Natural killer cell (primary cell): ENCODE measurements at regions not wholly inside any gene's neighbourhood (a gene's known extent, or its start where the extent isn't known, plus 50 kb on each side); places are given as distances from the start of the nearest gene placed in this dataset.

Experiments used
- ATAC-seq, 3 donors: fragments of 150-1000 bp in 2 of 3; fragments of 200-7000 bp in 1 of 3; cut with Tn5 transposase; 1 replicate in 1 of 3; 2 replicates in 2 of 3; pipeline ENCODE4 v1.10.0; 2021; ENCODE audit warnings: mild to moderate bottlenecking in 2 of 3, moderate library complexity in 2 of 3
- DNase-seq, 2 donors: peaks; one replicate each; pipeline versions ENCODE4 v3.0.0 to v3.0.0-alpha.2; 2013 to 2021; ENCODE audit warnings: mixed read lengths in 1 of 2
- H3K27ac ChIP-seq: one replicate; pipeline ENCODE4 v1.5.1; 2013; ENCODE audit warnings: mild to moderate bottlenecking, low read length
- H3K27me3 ChIP-seq: one replicate; pipeline ENCODE4 v1.6.1; 2013; ENCODE audit warnings: low read length; ENCODE audit not compliant: control insufficient read depth, insufficient read depth
- H3K36me3 ChIP-seq: one replicate; pipeline ENCODE4 v1.6.1; 2013; ENCODE audit warnings: low read length; ENCODE audit not compliant: control insufficient read depth, insufficient read depth
- H3K4me1 ChIP-seq: one replicate; pipeline ENCODE4 v1.6.1; 2013; ENCODE audit warnings: low read length; ENCODE audit not compliant: control insufficient read depth, insufficient read depth
- H3K4me3 ChIP-seq: one replicate; pipeline ENCODE4 v1.5.1; 2013; ENCODE audit warnings: low read length
- H3K9me3 ChIP-seq: one replicate; pipeline ENCODE4 v1.6.1; 2013; ENCODE audit warnings: low read length; ENCODE audit not compliant: control insufficient read depth, insufficient read depth
- H3K27ac Mint-ChIP-seq, 2 donors: one replicate each; pipeline ENCODE4 v1.8.0; 2022; ENCODE audit warnings: mild to moderate bottlenecking in 2 of 2, mixed read lengths in 2 of 2, moderate library complexity in 1 of 2
- H3K27me3 Mint-ChIP-seq, 2 donors: one replicate each; pipeline ENCODE4 v1.8.0; 2022; ENCODE audit warnings: low read depth in 2 of 2, mixed read lengths in 2 of 2
- H3K36me3 Mint-ChIP-seq: one replicate; pipeline ENCODE4 v1.8.0; 2022; ENCODE audit warnings: mixed read lengths
- H3K4me1 Mint-ChIP-seq, 2 donors: one replicate each; pipeline ENCODE4 v1.8.0; 2022; ENCODE audit warnings: mixed read lengths in 2 of 2
- H3K4me3 Mint-ChIP-seq: one replicate; pipeline ENCODE4 v1.8.0; 2022; ENCODE audit warnings: mild to moderate bottlenecking, moderate library complexity, mixed read lengths
- H3K9me3 Mint-ChIP-seq, 2 donors: one replicate each; pipeline ENCODE4 v1.8.0; 2022; ENCODE audit warnings: mixed read lengths in 2 of 2
- WGBS: methylation state at CpG from one replicate; pipeline ENCODE4 v1.1.7; 2013; ENCODE audit warnings: missing lambda C conversion rate; ENCODE audit not compliant: insufficient coverage; 5-methylcytosine and 5-hydroxymethylcytosine counted together
- intact Hi-C: fragments of 100-400 bp; cut with micrococcal nuclease; formaldehyde crosslinking; loops from one replicate; pipeline ENCODE4 v1.14.2; 2022
- TF ChIP-seq, protein P1 (sequence below): fragments of 200-600 bp; IDR thresholded peaks from one replicate; pipeline ENCODE4 v1.8.0; 2022; ENCODE audit warnings: antibody characterized with exemption

DNA sequence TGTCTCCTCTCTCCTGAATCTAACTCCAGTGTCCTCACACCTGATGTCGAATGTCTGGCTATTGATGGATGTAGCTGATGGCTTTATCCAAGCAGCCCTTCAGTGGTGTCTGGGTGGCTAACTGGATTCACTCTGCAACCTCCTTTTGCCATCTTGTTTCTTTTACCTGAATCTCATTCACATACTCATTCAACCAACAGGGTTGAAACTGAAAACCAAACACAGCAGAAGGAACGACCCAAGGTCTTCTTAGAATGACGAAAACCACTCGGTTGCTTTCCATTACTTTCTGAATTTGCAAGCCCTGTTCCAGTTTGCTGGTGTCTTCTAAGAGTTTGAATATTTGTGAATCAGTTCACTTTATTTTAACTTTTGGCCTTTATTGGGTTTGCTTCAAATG lies 424.3 kb upstream of the CXADR start:
- ATAC-seq (no peak), DNase-seq (no peak)
- H3K4me1 ChIP-seq, result no peaks in the 10 kb centered on the region
- Mint-ChIP-seq H3K9me3 (peaks cover 12% of the 10 kb centered on the region in 2 donors), H3K27me3 (no peaks in the 10 kb centered on the region), H3K36me3 (no peaks in the 10 kb centered on the region), H3K27ac (no peak overlapping the region), H3K4me1 (no peaks in the 10 kb centered on the region), H3K4me3 (no peak overlapping the region)
- 83% methylated on average over 4 of the region's 4 CpGs for WGBS
- H3K36me3 ChIP-seq, result no peaks in the 10 kb centered on the region
- no peak overlapping the region for H3K4me3 ChIP-seq
- intact Hi-C loops, result no loop called here
- TF ChIP-seq, protein P1, sequence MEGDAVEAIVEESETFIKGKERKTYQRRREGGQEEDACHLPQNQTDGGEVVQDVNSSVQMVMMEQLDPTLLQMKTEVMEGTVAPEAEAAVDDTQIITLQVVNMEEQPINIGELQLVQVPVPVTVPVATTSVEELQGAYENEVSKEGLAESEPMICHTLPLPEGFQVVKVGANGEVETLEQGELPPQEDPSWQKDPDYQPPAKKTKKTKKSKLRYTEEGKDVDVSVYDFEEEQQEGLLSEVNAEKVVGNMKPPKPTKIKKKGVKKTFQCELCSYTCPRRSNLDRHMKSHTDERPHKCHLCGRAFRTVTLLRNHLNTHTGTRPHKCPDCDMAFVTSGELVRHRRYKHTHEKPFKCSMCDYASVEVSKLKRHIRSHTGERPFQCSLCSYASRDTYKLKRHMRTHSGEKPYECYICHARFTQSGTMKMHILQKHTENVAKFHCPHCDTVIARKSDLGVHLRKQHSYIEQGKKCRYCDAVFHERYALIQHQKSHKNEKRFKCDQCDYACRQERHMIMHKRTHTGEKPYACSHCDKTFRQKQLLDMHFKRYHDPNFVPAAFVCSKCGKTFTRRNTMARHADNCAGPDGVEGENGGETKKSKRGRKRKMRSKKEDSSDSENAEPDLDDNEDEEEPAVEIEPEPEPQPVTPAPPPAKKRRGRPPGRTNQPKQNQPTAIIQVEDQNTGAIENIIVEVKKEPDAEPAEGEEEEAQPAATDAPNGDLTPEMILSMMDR, result no peak
- no peaks in the 10 kb centered on the region for H3K27me3 ChIP-seq
- H3K27ac ChIP-seq, result no peak overlapping the region
- H3K9me3 ChIP-seq, result peaks cover 9% of the 10 kb centered on the region

DNA sequence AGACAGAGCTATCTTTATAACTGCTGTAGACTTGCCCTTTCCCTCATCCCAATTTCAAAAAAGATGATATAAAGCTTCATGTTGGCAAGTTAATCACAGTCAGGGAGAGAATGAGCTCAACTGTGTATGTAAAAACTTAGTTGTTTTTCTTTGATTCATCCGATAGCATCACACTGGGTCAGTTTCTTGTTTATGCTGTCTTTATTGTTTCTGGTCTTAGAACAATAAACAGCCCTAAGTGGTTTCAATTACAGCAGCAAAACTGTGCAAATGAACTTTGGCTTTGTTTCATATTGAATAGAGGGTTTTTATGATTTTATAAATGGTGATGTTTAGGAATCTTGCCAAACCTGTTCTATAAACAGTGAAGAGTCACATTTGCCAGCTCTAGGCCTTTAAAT lies 423.8 kb upstream of the CXADR start:
- H3K4me3 Mint-ChIP-seq, result no peak overlapping the region
- Histone ChIP-seq H3K9me3 (peaks cover 9% of the 10 kb centered on the region), H3K27me3 (no peaks in the 10 kb centered on the region), H3K4me1 (no peaks in the 10 kb centered on the region), H3K4me3 (no peak overlapping the region), H3K36me3 (no peaks in the 10 kb centered on the region), H3K27ac (no peak overlapping the region)
- no peak for ATAC-seq
- intact Hi-C loops, result no loop called here
- WGBS, result 100% methylated on average over 1 of the region's 1 CpG
- H3K9me3 Mint-ChIP-seq, result peaks cover 10% of the 10 kb centered on the region in 2 donors
- no peaks in the 10 kb centered on the region for H3K4me1 Mint-ChIP-seq
- H3K27me3 Mint-ChIP-seq, result no peaks in the 10 kb centered on the region
- H3K27ac Mint-ChIP-seq, result no peak overlapping the region
- DNase-seq, result no peak
- no peaks in the 10 kb centered on the region for H3K36me3 Mint-ChIP-seq
- TF ChIP-seq, protein P1, result no peak

DNA sequence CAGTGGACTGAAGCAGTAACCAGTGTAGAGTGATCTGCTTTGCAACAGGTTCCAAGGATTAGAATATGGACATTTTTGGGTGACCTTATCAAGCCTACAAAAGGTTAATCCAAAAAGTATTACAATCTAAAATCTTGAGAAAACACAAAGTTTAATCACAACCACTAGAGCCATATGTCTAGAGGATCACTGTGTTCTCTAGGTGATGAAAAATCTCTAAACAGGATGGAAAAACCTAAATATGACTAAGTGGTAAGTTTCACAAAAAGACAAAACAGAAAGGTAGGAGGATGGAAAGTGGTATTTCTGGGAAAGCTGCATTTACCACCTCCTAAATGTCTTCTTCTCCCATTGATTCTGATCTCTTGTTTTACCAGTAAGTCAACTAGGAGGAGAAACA lies 411.1 kb upstream of the CXADR start:
- H3K4me3 Mint-ChIP-seq, result no peak overlapping the region
- no peaks in the 10 kb centered on the region for H3K27me3 ChIP-seq
- no peaks in the 10 kb centered on the region for H3K27me3 Mint-ChIP-seq
- ATAC-seq (no peak), DNase-seq (no peak)
- no peak overlapping the region for H3K4me3 ChIP-seq
- no peak overlapping the region for H3K27ac ChIP-seq
- no peaks in the 10 kb centered on the region for H3K4me1 Mint-ChIP-seq
- TF ChIP-seq, protein P1, result no peak
- no peaks in the 10 kb centered on the region for H3K36me3 ChIP-seq
- H3K36me3 Mint-ChIP-seq, result peaks cover 19% of the 10 kb centered on the region
- peaks cover 15 to 23% of the 10 kb centered on the region in 2 donors for H3K9me3 Mint-ChIP-seq
- intact Hi-C loops, result no loop called here
- peaks cover 15% of the 10 kb centered on the region for H3K9me3 ChIP-seq
- no peaks in the 10 kb centered on the region for H3K4me1 ChIP-seq
- no peak overlapping the region for H3K27ac Mint-ChIP-seq

DNA sequence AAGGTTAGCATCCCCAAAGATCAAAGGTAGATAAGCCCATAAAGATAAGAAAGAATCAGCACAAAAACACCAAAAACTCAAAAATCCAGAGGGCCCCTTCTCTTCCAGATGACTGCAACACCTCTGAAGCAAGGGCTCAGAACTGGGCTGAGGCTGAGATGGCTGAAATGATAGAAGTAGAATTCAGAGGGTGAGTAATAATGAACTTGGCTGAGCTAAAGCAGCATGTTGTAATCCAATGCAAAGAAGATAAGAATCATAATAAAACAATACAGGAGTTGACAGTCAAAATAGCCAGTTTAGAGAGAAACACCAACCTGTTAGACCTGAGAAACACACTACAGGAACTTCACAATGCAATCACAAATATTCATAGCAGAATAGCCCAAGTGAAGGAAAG lies 406.9 kb upstream of the CXADR start:
- H3K27me3 Mint-ChIP-seq, result no peaks in the 10 kb centered on the region
- H3K4me3 Mint-ChIP-seq, result no peak overlapping the region
- H3K4me1 ChIP-seq, result no peaks in the 10 kb centered on the region
- no peaks in the 10 kb centered on the region for H3K4me1 Mint-ChIP-seq
- DNase-seq (no peak), ATAC-seq (no peak)
- H3K36me3 ChIP-seq, result no peaks in the 10 kb centered on the region
- no peaks in the 10 kb centered on the region for H3K27me3 ChIP-seq
- no peak overlapping the region for H3K27ac Mint-ChIP-seq
- H3K4me3 ChIP-seq, result no peak overlapping the region
- intact Hi-C loops, result no loop called here
- H3K9me3 Mint-ChIP-seq, result peaks cover 21 to 22% of the 10 kb centered on the region in 2 donors
- H3K27ac ChIP-seq, result no peak overlapping the region
- TF ChIP-seq, protein P1, result no peak
- peaks cover 15% of the 10 kb centered on the region for H3K9me3 ChIP-seq
- H3K36me3 Mint-ChIP-seq, result peaks cover 20% of the 10 kb centered on the region
